ENCODE measurements at regions not wholly inside any gene's neighbourhood (a gene's known extent, or its start where the extent isn't known, plus 50 kb on each side); places are given as distances from the start of the nearest gene placed in this dataset.
A peak's percentile ranks its signal among the peaks of the same experiment; 100 is the strongest.

- H3K79me2 ChIP-seq (ENCODE audit: low read length), result no peaks in the 10 kb centered on the region
- H3K4me1 ChIP-seq (ENCODE audit: low read length), result peaks cover 14% of the 10 kb centered on the region
- no peak overlapping the region for H3K9ac ChIP-seq (ENCODE audit: low read length)
- no peaks in the 10 kb centered on the region for H3K9me2 ChIP-seq (replicated peaks; ENCODE audit: insufficient read depth, low read length)
- no peaks in the 10 kb centered on the region for H3F3A ChIP-seq (ENCODE audit: insufficient read depth, low read length)
- TF ChIP-seq EZH2 (optimal IDR thresholded peaks at IDR 0.05; ENCODE audit: low read depth, low read length), result no peak
- TF ChIP-seq EZH2phosphoT487 (IDR thresholded peaks at IDR 0.05; ENCODE audit: low read length), result no peak
- TF ChIP-seq, protein P1, sequence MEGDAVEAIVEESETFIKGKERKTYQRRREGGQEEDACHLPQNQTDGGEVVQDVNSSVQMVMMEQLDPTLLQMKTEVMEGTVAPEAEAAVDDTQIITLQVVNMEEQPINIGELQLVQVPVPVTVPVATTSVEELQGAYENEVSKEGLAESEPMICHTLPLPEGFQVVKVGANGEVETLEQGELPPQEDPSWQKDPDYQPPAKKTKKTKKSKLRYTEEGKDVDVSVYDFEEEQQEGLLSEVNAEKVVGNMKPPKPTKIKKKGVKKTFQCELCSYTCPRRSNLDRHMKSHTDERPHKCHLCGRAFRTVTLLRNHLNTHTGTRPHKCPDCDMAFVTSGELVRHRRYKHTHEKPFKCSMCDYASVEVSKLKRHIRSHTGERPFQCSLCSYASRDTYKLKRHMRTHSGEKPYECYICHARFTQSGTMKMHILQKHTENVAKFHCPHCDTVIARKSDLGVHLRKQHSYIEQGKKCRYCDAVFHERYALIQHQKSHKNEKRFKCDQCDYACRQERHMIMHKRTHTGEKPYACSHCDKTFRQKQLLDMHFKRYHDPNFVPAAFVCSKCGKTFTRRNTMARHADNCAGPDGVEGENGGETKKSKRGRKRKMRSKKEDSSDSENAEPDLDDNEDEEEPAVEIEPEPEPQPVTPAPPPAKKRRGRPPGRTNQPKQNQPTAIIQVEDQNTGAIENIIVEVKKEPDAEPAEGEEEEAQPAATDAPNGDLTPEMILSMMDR (IDR thresholded peaks at IDR 0.05; ENCODE audit: low read length), result no peak
- no peak overlapping the region for H3K4me2 ChIP-seq (ENCODE audit: low read depth, low read length)
- H3K36me3 ChIP-seq (replicated peaks; ENCODE audit: insufficient read depth, low read length), result no peaks in the 10 kb centered on the region
- H3K4me3 ChIP-seq (ENCODE audit: low read length), result no peak overlapping the region
- no peaks in the 10 kb centered on the region for H3K9me3 ChIP-seq (replicated peaks; ENCODE audit: insufficient read depth, low read length)
- H3K27me3 ChIP-seq (replicated peaks; ENCODE audit: insufficient read depth, low read length), result no peaks in the 10 kb centered on the region
- no peak for DNase-seq
- no peak overlapping the region for H3K27ac ChIP-seq (ENCODE audit: low read length)
- H2AFZ ChIP-seq (ENCODE audit: low read length), result no peak overlapping the region
- H4K20me1 ChIP-seq (ENCODE audit: insufficient read depth, low read length), result no peaks in the 10 kb centered on the region
Measured at GRCh38 chr3:177279118-177279815, 82.0 kb upstream of the TBL1XR1 start.

GRCh38 chr3:177281292-177282118 lies 84.2 kb upstream of the TBL1XR1 start:
- H3K9me2 ChIP-seq (replicated peaks; ENCODE audit: insufficient read depth, low read length), result no peaks in the 10 kb centered on the region
- no peak overlapping the region for H3K4me3 ChIP-seq (ENCODE audit: low read length)
- peaks cover 14% of the 10 kb centered on the region for H3K4me1 ChIP-seq (ENCODE audit: low read length)
- no peak overlapping the region for H2AFZ ChIP-seq (ENCODE audit: low read length)
- H3K9me3 ChIP-seq (replicated peaks; ENCODE audit: insufficient read depth, low read length), result no peaks in the 10 kb centered on the region
- DNase-seq, result no peak
- H3K27me3 ChIP-seq (replicated peaks; ENCODE audit: insufficient read depth, low read length), result no peaks in the 10 kb centered on the region
- no peak overlapping the region for H3K4me2 ChIP-seq (ENCODE audit: low read depth, low read length)
- no peak overlapping the region for H3K27ac ChIP-seq (ENCODE audit: low read length)
- no peaks in the 10 kb centered on the region for H3F3A ChIP-seq (ENCODE audit: insufficient read depth, low read length)
- no peak overlapping the region for H3K9ac ChIP-seq (ENCODE audit: low read length)
- no peaks in the 10 kb centered on the region for H4K20me1 ChIP-seq (ENCODE audit: insufficient read depth, low read length)
- TF ChIP-seq EZH2 (optimal IDR thresholded peaks at IDR 0.05; ENCODE audit: low read depth, low read length), result no peak
- TF ChIP-seq, protein P1 (IDR thresholded peaks at IDR 0.05; ENCODE audit: low read length), result no peak
- TF ChIP-seq EZH2phosphoT487 (IDR thresholded peaks at IDR 0.05; ENCODE audit: low read length), result no peak
- H3K36me3 ChIP-seq (replicated peaks; ENCODE audit: insufficient read depth, low read length), result no peaks in the 10 kb centered on the region
- H3K79me2 ChIP-seq (ENCODE audit: low read length), result no peaks in the 10 kb centered on the region

GRCh38 chr3:177282119-177282655 lies 84.9 kb upstream of the TBL1XR1 start:
- Histone ChIP-seq H3K9ac (ENCODE audit: low read length) (no peak overlapping the region), H4K20me1 (ENCODE audit: insufficient read depth, low read length) (no peaks in the 10 kb centered on the region), H3K27me3 (replicated peaks; ENCODE audit: insufficient read depth, low read length) (no peaks in the 10 kb centered on the region), H3K36me3 (replicated peaks; ENCODE audit: insufficient read depth, low read length) (no peaks in the 10 kb centered on the region), H3K9me3 (replicated peaks; ENCODE audit: insufficient read depth, low read length) (no peaks in the 10 kb centered on the region), H3K27ac (ENCODE audit: low read length) (no peak overlapping the region), H3F3A (ENCODE audit: insufficient read depth, low read length) (no peaks in the 10 kb centered on the region), H2AFZ (ENCODE audit: low read length) (no peak overlapping the region), H3K4me2 (ENCODE audit: low read depth, low read length) (no peak overlapping the region), H3K4me1 (ENCODE audit: low read length) (peaks cover 14% of the 10 kb centered on the region), H3K79me2 (ENCODE audit: low read length) (no peaks in the 10 kb centered on the region), H3K4me3 (ENCODE audit: low read length) (no peak overlapping the region), H3K9me2 (replicated peaks; ENCODE audit: insufficient read depth, low read length) (no peaks in the 10 kb centered on the region)
- no peak for TF ChIP-seq EZH2 (optimal IDR thresholded peaks at IDR 0.05; ENCODE audit: low read depth, low read length)
- no peak for TF ChIP-seq EZH2phosphoT487 (IDR thresholded peaks at IDR 0.05; ENCODE audit: low read length)
- TF ChIP-seq, protein P1 (IDR thresholded peaks at IDR 0.05; ENCODE audit: low read length), result no peak
- DNase-seq, result peak; percentile 65

All from MM.1S (cell line).